Hepatocyte (in vitro differentiated cells): ENCODE measurements at regions not wholly inside any gene's neighbourhood (a gene's known extent, or its start where the extent isn't known, plus 50 kb on each side); places are given as distances from the start of the nearest gene placed in this dataset.

Source experiments
- DNase-seq: peaks from one replicate; pipeline ENCODE4 v3.0.0-alpha.2; 2016; ENCODE audit warnings: low spot score
- H2AFZ ChIP-seq: fragments of 200-600 bp; sonication (generic); 2 replicates; pipeline ENCODE4 v1.6.0; 2016; ENCODE audit warnings: antibody characterized with exemption, mild to moderate bottlenecking
- H3K27ac ChIP-seq: fragments of 200-600 bp; sonication (generic); 2 replicates; pipeline ENCODE4 v1.5.1; 2016; ENCODE audit warnings: mild to moderate bottlenecking
- H3K27me3 ChIP-seq: fragments of 200-600 bp; sonication (generic); 2 replicates; pipeline ENCODE4 v1.6.1; 2016
- H3K36me3 ChIP-seq: fragments of 200-600 bp; sonication (generic); replicated peaks from 2 replicates; pipeline ENCODE4 v1.5.1; 2016; ENCODE audit warnings: low read depth; ENCODE audit not compliant: insufficient read depth
- H3K4me1 ChIP-seq: fragments of 200-600 bp; sonication (generic); 2 replicates; pipeline ENCODE4 v1.5.1; 2016; ENCODE audit warnings: mild to moderate bottlenecking, moderate library complexity; ENCODE audit not compliant: insufficient read depth
- H3K4me2 ChIP-seq: fragments of 200-600 bp; sonication (generic); 2 replicates; pipeline ENCODE4 v1.6.0; 2016
- H3K4me3 ChIP-seq: fragments of 200-600 bp; sonication (generic); 2 replicates; pipeline ENCODE4 v1.5.1; 2016; ENCODE audit warnings: mild to moderate bottlenecking
- H3K79me2 ChIP-seq: fragments of 200-600 bp; sonication (generic); 2 replicates; pipeline ENCODE4 v1.6.0; 2017; ENCODE audit warnings: mild to moderate bottlenecking
- H3K9me2 ChIP-seq: fragments of 200-600 bp; sonication (generic); replicated peaks from 2 replicates; pipeline ENCODE4 v1.6.0; 2017; ENCODE audit warnings: mild to moderate bottlenecking; ENCODE audit not compliant: insufficient read depth
- H3K9me3 ChIP-seq: fragments of 200-600 bp; sonication (generic); 2 replicates; pipeline ENCODE4 v1.5.1; 2016; ENCODE audit warnings: low read depth, mild to moderate bottlenecking
- H4K20me1 ChIP-seq: fragments of 200-600 bp; sonication (generic); 2 replicates; pipeline ENCODE4 v1.6.0; 2016; ENCODE audit warnings: mild to moderate bottlenecking; ENCODE audit not compliant: insufficient read depth, poor library complexity, severe bottlenecking
- EZH2 ChIP-seq: fragments of 200-600 bp; sonication (generic); IDR thresholded peaks from 2 replicates; pipeline ENCODE4 v1.6.1; 2016; ENCODE audit warnings: antibody characterized with exemption, mild to moderate bottlenecking, borderline replicate concordance
- EZH2phosphoT487 ChIP-seq: fragments of 200-600 bp; sonication (generic); IDR thresholded peaks from one replicate; pipeline ENCODE4 v1.6.1; 2018; ENCODE audit warnings: antibody characterized with exemption, mild to moderate bottlenecking, low read depth, moderate library complexity; ENCODE audit not compliant: unreplicated experiment, severe bottlenecking
- WGBS: methylation state at CpG from one replicate; pipeline ENCODE4 v1.1.6; 2016; ENCODE audit warnings: low lambda C conversion rate; ENCODE audit errors: missing lambda C conversion rate; 5-methylcytosine and 5-hydroxymethylcytosine counted together
- TF ChIP-seq, protein P1 (sequence below): fragments of 200-600 bp; sonication (generic); IDR thresholded peaks from 2 replicates; pipeline ENCODE4 v1.5.1; 2016; ENCODE audit warnings: antibody characterized with exemption, mild to moderate bottlenecking; ENCODE audit not compliant: poor library complexity

DNA sequence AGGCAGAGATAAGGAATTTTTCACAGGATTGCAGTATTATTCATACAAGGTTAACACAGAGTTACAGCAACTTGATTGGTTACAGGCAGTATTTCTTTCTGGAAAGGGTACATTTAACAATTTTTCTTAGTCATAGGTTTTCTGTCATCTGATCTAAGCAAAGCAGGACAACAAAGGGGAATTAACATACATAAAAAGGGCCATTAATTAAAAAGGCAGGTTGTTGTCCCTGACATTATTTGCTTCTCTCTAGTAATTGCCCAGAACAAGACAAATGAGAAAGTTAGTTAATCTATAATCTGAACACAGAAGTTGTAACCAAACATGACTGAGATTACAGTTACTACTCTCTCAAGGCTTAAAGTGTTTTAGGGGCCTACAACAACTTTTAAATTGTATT is 291.4 kb upstream of the LRRTM4 start:
- H3K4me1 ChIP-seq = no peaks in the 10 kb centered on the region
- no peak overlapping the region for H3K4me3 ChIP-seq
- H2AFZ ChIP-seq = no peak overlapping the region
- no peak for DNase-seq
- H4K20me1 ChIP-seq = no peaks in the 10 kb centered on the region
- H3K79me2 ChIP-seq = no peaks in the 10 kb centered on the region
- H3K9me3 ChIP-seq = no peaks in the 10 kb centered on the region
- no peak overlapping the region for H3K4me2 ChIP-seq
- no peaks in the 10 kb centered on the region for H3K36me3 ChIP-seq
- TF ChIP-seq, protein P1, sequence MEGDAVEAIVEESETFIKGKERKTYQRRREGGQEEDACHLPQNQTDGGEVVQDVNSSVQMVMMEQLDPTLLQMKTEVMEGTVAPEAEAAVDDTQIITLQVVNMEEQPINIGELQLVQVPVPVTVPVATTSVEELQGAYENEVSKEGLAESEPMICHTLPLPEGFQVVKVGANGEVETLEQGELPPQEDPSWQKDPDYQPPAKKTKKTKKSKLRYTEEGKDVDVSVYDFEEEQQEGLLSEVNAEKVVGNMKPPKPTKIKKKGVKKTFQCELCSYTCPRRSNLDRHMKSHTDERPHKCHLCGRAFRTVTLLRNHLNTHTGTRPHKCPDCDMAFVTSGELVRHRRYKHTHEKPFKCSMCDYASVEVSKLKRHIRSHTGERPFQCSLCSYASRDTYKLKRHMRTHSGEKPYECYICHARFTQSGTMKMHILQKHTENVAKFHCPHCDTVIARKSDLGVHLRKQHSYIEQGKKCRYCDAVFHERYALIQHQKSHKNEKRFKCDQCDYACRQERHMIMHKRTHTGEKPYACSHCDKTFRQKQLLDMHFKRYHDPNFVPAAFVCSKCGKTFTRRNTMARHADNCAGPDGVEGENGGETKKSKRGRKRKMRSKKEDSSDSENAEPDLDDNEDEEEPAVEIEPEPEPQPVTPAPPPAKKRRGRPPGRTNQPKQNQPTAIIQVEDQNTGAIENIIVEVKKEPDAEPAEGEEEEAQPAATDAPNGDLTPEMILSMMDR = no peak
- no peak for TF ChIP-seq EZH2
- no peak for TF ChIP-seq EZH2phosphoT487
- H3K27me3 ChIP-seq = no peaks in the 10 kb centered on the region
- H3K9me2 ChIP-seq = no peaks in the 10 kb centered on the region
- peak overlapping the region; percentile 29 for H3K27ac ChIP-seq

- Histone ChIP-seq H3K4me1 (no peaks in the 10 kb centered on the region), H3K9me3 (no peaks in the 10 kb centered on the region), H3K36me3 (no peaks in the 10 kb centered on the region), H3K9me2 (no peaks in the 10 kb centered on the region), H3K27me3 (no peaks in the 10 kb centered on the region), H4K20me1 (no peaks in the 10 kb centered on the region), H3K79me2 (no peaks in the 10 kb centered on the region), H3K4me3 (no peak overlapping the region), H3K27ac (no peak overlapping the region), H2AFZ (no peak overlapping the region), H3K4me2 (no peak overlapping the region)
- WGBS = 81% methylated on average over 1 of the region's 1 CpG
- DNase-seq = no peak
- TF ChIP-seq EZH2phosphoT487 (no peak), EZH2 (no peak)
- TF ChIP-seq, protein P1 = no peak
Measured at GRCh38 chr2:77816618-77817017, 294.4 kb upstream of the LRRTM4 start.

GRCh38 chr2:77818186-77818585 is 296.0 kb upstream of the LRRTM4 start:
- Histone ChIP-seq H3K9me3 (no peaks in the 10 kb centered on the region), H3K4me2 (no peak overlapping the region), H2AFZ (no peak overlapping the region), H3K27ac (no peak overlapping the region), H3K79me2 (no peaks in the 10 kb centered on the region), H3K27me3 (no peaks in the 10 kb centered on the region), H3K4me3 (no peak overlapping the region), H3K9me2 (no peaks in the 10 kb centered on the region), H3K4me1 (peaks cover 9% of the 10 kb centered on the region), H4K20me1 (no peaks in the 10 kb centered on the region), H3K36me3 (no peaks in the 10 kb centered on the region)
- TF ChIP-seq EZH2phosphoT487 (no peak), EZH2 (no peak)
- TF ChIP-seq, protein P1 = no peak
- DNase-seq = no peak

- Histone ChIP-seq H3K79me2 (no peaks in the 10 kb centered on the region), H4K20me1 (no peaks in the 10 kb centered on the region), H3K4me1 (peaks cover 9% of the 10 kb centered on the region), H3K9me2 (no peaks in the 10 kb centered on the region), H3K4me3 (no peak overlapping the region), H2AFZ (no peak overlapping the region), H3K36me3 (no peaks in the 10 kb centered on the region), H3K9me3 (no peaks in the 10 kb centered on the region), H3K27me3 (no peaks in the 10 kb centered on the region), H3K27ac (no peak overlapping the region), H3K4me2 (peak overlapping the region; percentile 26)
- 52% methylated on average over 2 of the region's 2 CpGs for WGBS
- no peak for DNase-seq
- TF ChIP-seq EZH2phosphoT487 (no peak), EZH2 (no peak)
- TF ChIP-seq, protein P1 = no peak
Measured at GRCh38 chr2:77823028-77823427, 300.9 kb upstream of the LRRTM4 start.
